NCI-H226 (cell line): ENCODE measurements at regions not wholly inside any gene's neighbourhood (a gene's known extent, or its start where the extent isn't known, plus 50 kb on each side); places are given as distances from the start of the nearest gene placed in this dataset.

Source experiments
- DNase-seq: peaks from one replicate; pipeline ENCODE4 v3.0.0-alpha.2; 2015

- DNase-seq: no peak
Measured at GRCh38 chr3:106229495-106230278, 360.9 kb upstream of the CBLB start.

- no peak for DNase-seq
Measured at GRCh38 chr3:106231086-106231485, 362.3 kb upstream of the CBLB start.

- no peak for DNase-seq
Measured at GRCh38 chr3:106232956-106233355, 364.1 kb upstream of the CBLB start.

- DNase-seq: no peak
Measured at GRCh38 chr3:106239195-106239697, 370.4 kb upstream of the CBLB start.

- no peak for DNase-seq
Measured at GRCh38 chr3:106241593-106241992, 372.8 kb upstream of the CBLB start.

GRCh38 chr3:106242781-106243180 lies 374.0 kb upstream of the CBLB start:
- DNase-seq: no peak

GRCh38 chr3:106245400-106245799 lies 376.6 kb upstream of the CBLB start:
- no peak for DNase-seq

- DNase-seq: no peak
Measured at GRCh38 chr3:106247902-106248684, 379.3 kb upstream of the CBLB start.

- no peak for DNase-seq
Measured at GRCh38 chr3:106249159-106249558, 380.3 kb upstream of the CBLB start.

- no peak for DNase-seq
Measured at GRCh38 chr3:106249981-106250380, 381.2 kb upstream of the CBLB start.

- DNase-seq: no peak
Measured at GRCh38 chr3:106251160-106251892, 382.5 kb upstream of the CBLB start.

GRCh38 chr3:106255870-106256248 lies 387.0 kb upstream of the CBLB start:
- DNase-seq: no peak

- no peak for DNase-seq
Measured at GRCh38 chr3:106256249-106256957, 387.6 kb upstream of the CBLB start.

- no peak for DNase-seq
Measured at GRCh38 chr3:106257172-106257571, 388.4 kb upstream of the CBLB start.

- DNase-seq: no peak
Measured at GRCh38 chr3:106261396-106261795, 392.6 kb upstream of the CBLB start.

- DNase-seq: peak; percentile 26
Measured at GRCh38 chr3:106261915-106262683, 393.3 kb upstream of the CBLB start.

- DNase-seq: no peak
Measured at GRCh38 chr3:106263011-106263410, 394.2 kb upstream of the CBLB start.

GRCh38 chr3:106263546-106263945 lies 394.7 kb upstream of the CBLB start:
- no peak for DNase-seq

- no peak for DNase-seq
Measured at GRCh38 chr3:106265704-106266103, 396.9 kb upstream of the CBLB start.

GRCh38 chr3:106268696-106269095 lies 399.9 kb upstream of the CBLB start:
- no peak for DNase-seq

GRCh38 chr3:106272302-106272701 lies 403.5 kb upstream of the CBLB start:
- no peak for DNase-seq

- DNase-seq: no peak
Measured at GRCh38 chr3:106275592-106275991, 406.8 kb upstream of the CBLB start.
